Suppressor macrophage treated with lipopolysaccharide for 4 hours (primary cell): ENCODE measurements at regions not wholly inside any gene's neighbourhood (a gene's known extent, or its start where the extent isn't known, plus 50 kb on each side); places are given as distances from the start of the nearest gene placed in this dataset.

ENCODE experiments used
- DNase-seq: peaks from one replicate; pipeline ENCODE4 v3.0.0-alpha.2; 2020

DNA sequence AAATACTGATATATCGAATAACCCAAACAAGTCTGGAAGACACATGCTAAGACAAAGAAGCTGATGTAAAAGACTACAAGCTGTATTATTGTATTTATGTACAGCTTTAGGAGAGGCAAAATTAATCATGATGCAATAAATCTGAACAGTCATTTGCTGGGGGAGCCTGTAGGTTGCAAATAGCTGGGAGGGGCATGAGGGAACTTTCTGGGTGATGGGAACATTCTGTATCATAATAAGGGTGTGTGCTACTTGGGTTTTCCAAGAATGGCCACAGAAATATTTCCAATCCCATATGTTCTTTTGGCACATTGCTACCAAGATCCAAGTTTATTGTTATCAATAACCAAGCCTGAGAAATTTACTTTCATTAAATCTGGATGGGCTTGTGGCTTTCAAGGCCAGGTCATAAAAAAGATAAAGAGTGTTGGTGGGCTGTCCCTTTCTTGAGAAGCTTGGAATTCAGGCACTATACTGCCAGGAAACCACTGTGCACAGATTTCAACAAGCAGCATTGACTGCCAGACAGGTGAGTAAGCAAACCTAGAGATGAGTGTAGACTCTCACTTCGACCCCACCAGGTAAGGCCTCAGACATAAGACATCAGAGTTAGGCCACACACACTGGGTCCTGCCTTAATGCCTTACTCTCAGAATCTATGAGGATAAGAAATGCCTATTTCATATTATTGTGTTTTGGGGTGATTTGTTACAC, 629.7 kb upstream of the FZD8 start:
- no peak for DNase-seq

DNA sequence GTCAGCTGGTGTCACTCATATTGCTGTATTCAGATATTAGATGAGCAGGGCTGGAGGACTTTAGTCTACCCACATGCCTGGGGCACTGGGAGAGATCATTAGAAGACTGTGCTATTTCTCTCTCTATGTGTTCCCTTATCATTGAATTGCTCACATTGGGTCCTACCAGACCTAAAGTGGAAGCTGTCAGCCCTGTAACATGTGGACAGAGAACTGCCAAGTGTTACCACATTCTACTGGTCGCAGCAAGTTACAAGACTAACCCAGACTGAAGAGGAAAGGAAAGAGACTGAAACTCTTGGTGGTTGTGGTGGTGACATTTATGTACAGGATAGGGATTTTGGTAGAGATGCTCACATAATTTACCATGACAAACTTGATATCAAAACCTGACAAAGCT, 627.1 kb upstream of the FZD8 start:
- no peak for DNase-seq

DNA sequence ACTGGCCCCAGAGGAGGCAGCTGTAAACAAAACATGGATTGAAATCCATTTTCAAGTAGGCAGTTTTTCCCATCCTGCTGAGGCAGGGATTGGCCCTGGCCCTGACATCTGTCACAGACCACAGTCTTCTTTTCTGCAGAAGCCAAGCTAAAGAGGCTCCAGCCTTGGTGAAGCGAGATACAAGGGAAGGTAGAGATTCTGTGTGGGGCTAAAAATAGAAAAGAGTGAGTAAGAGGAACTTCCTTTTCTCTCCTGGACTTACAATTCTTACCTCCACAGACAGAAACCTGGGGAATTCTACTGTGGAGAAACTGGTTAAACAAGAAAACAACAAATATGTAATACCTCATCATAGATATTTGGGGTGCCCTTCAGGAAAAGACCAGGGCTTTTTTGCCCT, 624.8 kb upstream of the FZD8 start:
- DNase-seq = no peak

DNA sequence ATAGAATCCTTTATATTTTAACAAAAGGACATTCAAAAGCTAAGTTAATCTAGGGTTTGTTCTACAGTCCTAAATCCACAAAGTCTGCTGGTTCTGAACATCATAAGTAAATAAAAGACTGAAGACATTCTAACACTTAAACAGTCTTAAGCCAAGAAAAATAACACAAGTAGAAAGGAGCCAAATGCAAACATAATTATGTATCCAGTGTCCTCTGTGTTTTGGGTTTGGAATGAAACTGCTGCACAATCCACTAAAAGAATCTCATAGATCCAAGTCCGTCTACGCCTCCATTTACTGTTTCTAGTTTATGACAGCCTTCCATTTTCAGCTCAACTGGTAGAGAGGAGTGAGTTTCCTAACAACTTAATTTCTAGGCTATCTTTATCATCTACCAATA, 623.6 kb upstream of the FZD8 start:
- DNase-seq = no peak

DNA sequence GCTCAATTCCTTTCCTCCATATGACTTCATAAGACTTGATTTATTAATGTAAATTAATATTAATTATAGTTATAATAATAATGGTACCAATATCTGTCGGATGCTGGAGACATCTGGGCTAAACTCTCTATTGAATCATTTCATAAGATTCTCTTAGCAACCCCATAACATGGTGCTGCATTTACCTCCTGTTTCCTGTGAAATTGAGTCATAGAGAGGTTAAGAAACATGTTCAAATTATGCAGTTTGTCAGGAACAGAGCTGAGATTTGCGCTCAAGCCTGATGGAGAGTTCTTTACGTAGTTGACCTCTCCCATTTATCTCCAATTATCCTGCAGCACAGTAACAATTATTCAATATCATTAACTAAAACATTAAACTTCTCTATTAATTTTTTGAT, 621.8 kb upstream of the FZD8 start:
- no peak for DNase-seq

DNA sequence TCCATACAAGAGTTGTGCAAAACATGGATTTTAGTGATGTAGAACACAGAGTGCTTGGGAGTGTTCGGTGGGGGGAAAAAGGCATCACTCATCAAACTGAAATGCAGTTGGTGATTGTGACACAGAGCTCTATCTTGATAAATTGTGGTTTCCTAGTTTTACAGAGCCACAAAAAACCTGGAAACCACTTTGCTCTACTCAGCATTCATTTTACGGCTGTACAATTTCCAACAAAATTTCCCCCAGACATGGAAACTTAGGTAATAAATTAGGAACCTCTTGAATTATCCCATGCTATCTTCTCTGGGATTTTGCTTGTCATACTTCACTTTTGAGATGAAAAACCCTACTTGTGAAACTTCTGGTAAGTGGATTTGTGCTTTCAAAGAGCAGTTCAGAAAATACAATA, 614.9 kb upstream of the FZD8 start:
- no peak for DNase-seq

DNA sequence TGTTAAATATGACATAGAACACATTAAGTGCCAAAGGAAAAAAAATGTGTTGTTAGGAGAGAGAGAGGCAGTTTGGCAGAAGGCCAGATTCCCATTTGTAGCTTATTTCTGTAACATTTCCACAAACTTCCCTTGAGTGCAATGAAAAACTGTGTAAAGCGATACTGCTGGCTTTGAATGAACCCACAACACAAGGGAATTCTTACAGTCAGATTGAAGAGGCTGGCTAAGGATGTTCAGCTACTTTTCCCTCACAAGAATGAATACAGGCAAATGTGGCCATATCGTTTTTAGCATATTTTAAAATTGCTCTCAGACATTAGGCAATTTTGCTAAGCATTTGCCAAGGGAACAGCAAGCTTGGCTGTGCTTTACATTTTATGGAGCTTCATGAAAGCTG, 614.1 kb upstream of the FZD8 start:
- DNase-seq = no peak

DNA sequence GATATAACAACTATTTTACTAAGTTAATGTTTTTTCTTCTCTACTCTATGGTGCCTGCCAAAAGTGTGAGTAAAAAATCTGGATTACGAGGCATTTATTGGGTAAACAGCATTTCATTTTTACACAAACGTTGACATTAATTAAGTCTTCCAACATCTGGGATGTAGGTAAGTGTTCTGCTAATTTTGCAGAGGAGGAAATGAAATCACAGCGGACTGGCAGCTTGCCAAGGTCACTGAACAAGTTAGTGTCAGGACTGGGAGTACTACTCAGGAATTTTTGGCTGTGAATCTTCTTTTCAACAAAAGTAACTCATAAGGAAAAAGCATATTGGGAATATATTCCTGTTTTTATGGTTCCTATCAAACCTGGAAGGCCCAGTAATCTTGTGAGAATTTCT, 612.1 kb upstream of the FZD8 start:
- DNase-seq = no peak

DNA sequence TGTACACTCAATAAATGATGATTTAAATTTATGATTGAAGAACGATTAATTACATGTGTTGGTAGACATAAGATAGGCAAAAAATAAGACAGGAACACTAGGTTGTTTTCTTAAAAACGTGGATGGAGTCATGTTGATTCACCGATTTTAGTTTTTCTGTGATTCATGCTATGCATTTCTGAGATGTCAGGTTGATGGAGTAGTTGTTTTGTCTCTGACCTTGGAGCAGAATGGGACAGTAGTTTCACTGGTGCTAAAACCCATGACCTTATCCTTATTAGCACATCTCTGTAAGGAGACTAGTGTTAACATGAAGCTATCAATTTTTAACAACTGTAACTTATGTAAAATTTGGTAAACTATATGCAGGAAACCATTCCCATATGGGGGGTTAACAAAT, 611.6 kb upstream of the FZD8 start:
- DNase-seq = no peak

DNA sequence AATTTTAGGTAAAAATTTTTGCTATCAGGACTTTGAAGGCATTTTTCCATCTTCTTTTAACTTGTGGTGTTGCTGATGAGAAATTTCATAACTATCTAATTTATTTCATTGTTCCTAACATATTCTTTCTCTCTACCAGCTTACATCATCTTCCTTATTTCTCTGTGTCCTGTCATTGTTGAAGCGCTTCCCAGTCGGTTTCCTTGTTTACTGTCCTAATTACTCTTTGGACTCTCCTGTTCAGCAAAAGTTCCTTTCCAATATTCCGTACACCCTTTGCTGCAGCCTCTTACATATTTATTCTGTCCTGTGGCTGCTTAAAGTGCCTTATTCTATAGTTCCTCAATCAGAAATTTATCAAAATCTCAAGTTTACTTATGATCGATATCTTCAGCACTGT, 609.0 kb upstream of the FZD8 start:
- no peak for DNase-seq

DNA sequence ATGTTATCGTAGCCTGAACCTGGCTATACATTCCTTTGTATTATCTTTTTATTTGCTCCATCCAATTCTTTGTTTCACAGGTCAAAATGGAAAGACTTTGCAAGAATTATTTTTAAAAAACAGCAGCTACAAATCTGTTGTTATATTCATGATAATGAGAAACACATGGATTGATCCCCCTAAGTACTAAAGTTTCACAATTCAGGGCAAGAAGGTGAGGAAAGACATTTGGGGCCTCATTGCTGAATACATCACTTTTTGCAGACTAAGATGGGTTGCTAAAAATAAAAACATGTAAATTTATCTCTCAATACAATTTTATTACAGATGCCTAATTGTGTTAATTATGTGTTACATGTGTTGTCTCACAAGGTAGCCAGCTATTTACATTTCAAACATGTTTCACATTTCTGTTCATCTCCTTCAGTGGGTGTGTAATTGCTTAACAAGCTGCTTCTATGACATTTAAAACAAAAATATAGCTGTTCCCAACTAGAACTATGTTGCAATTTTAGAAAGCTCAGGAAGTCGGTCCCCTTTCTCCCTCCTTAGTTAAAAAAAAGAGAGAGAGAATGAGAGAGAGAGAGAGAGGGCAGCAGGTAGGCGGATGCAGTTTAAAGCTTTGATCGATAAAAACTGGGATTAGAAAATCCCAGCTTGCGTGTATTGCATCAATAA, 606.3 kb upstream of the FZD8 start:
- no peak for DNase-seq

DNA sequence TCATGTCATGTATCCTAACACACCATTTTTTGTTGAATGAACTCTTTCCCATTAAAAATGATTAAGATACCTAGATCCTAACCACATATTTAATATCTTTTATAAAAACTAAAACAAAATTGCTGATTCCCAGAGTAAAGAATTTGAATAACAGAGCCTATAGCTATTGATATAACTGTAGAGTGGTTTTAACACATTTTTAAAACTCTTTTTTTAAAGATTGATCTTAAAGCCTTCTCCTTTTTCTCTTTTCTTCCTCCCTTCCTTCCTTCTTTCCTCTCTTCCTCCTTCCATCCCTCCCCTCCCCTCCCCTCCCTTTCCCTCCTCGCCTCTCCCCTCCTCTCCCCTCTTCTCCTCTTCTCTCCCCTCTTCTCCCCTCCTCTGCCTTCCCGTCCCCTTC, 605.4 kb upstream of the FZD8 start:
- DNase-seq = no peak

DNA sequence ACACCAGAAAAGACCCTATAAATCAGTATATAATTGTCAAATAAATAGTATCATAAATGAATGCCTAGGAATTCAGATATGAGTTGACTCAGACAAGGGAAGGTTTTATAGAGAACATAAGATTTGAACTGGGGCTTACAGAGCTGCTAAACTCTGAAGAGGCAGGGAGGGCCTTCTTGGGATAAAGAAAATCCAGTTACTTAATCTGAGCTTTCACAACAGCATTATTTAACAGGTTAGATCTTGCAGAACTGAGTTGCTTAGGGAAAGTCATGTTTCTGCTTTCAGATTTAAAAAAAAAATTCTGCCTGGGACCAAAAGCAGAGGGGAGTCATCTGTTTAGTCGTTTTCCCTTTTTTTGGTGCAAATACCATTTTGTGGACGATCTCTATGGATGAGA, 594.8 kb upstream of the FZD8 start:
- no peak for DNase-seq

DNA sequence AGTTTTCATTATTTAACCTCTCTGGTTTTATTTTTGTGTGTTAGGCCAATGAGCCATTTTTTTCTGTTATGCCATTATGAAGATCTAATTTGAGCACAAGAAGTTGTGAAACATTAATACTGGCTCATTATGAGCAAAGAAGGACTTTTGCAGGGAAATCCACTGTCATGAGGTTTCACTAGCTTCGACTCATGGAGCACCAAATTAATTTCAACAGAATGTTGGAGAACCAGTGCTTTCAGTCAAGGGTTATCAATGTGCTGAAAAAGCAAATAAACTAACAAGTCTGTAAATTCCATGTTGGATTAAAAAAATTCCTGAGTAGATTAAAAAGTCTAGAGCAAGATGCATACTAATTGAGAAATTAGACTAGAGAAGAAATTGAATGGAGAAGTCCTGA, 594.2 kb upstream of the FZD8 start:
- no peak for DNase-seq

DNA sequence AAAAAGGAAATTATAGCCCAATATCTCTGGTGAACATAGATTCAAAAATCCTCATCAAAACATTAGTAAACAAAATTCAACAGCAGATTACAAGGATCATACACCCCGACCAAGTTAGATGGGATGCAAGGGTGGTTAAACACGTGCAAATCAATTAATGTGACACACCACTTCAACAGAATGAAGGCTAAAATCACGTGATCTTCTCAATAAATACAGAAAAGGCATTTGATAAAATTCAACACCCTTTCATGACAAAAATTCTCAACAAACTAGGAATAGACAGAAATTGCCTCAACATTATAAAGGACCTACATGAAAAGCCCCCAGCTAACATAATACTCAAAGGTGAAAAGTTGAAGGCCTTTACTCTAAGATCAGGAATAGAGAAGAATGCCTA, 590.8 kb upstream of the FZD8 start:
- no peak for DNase-seq

DNA sequence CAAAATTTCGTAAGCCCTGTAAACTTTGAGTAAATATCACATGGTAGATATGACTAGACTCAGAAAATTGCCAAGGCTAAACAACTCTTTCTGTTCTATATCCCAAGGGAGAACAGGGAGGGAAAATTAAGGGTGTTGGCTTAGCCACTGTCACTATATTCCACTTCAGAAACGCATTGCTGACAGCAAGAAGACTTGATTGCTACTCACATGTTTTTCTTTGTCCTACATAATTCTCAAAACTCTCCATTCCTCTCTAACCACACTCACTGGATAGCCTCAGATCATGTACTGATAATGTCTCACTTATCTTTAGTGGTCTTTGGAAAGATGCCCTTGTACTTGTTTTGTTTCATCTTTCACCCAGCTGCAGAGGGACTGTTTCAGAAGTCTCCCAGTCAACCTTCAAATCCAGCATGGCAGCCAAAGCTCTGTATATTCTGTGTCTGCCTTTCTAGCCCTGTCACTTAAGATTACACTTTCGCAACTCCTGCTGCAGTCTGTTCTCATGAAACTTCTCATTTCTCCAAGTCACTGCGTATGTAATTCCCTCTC, 582.4 kb upstream of the FZD8 start:
- DNase-seq = no peak

DNA sequence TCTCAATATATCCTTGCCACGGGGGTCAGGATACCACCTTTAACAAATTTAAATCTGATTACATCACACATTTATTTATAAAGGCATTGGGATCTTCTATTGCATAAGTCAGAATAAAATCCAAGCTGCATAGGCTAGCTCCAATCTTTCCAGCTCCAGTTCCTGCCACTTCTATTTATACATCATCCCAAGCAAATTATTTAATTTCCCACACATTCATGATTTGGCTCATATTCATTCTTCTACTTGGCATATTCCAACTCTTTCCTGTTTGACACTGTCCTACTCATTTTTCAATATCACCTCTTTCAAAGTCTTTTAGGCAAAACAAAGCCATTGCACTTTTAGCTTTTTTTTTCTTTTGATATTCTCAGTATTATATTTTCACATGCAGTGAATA, 579.0 kb upstream of the FZD8 start:
- no peak for DNase-seq

DNA sequence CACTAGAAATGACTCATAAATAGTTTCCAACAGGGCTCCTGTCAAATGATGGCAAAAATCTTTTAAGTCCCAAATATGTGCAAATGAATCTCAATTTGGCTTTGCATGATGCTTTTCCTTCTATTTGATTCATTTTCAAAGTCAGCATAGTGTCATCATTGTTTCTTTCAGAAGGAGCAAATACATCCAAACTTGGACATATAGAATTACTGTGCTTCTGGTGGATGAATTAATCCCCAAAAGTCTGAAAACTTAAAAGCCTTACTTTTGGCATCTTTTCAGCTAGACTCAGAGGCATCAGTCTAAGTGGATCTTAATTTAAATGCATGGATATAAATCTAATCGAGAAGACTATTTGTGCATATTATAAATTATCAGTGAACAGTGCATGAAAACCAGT, 578.1 kb upstream of the FZD8 start:
- no peak for DNase-seq

DNA sequence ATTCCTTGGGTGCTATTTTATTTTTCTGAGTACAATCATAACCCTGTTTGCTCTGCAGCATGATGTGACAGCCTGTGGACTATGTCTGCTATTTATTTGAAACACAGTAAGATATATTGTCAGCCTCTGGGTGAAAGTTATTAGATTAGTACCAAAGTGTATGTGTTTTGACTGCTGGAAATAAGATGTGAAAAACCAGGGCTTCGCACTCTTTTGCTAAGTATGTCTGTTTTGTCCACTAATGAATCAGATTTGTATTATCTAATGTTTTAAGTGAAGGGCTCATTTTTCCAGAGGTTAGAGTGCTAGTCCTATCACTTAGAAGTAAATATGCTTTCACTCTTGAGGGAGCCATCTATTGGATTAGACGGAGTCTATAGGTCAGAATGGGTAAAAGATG, 569.8 kb upstream of the FZD8 start:
- no peak for DNase-seq

DNA sequence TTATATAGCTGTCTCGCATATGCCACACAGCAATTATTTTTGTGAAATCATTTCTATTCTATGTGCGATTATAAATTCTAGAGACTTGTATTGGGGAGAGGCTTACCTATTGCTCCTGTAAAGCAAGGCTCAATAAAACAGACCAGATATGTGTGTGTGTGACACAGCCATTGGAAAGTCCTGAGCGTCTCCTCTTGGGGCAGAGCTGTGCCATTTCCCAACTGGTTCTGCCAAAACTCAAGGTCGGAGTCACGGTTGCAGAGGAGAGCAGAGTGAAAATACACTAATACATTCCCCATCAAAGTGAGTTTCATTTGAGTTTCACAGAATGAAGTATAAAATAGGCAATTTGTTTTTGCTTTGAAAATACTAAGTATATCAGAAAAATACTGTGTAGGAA, 567.4 kb upstream of the FZD8 start:
- no peak for DNase-seq

DNA sequence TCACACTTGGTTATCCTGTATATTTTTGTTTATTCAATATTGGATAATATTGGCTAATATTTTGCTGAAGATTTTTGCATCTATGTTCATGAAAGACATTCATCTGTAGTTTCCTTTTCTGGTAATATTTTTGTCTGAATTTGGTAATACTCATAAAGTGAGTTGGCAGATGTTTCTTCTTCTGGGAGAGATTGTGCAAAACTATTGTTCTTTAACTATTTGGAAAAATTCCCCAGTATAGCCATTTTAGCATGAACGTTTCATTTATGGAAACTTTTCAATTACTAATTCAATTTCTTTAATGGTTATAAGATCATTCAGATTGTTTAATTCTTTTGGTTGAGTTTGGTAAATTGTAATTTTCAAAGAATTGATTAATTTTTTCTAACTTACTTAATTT, 560.8 kb upstream of the FZD8 start:
- no peak for DNase-seq

DNA sequence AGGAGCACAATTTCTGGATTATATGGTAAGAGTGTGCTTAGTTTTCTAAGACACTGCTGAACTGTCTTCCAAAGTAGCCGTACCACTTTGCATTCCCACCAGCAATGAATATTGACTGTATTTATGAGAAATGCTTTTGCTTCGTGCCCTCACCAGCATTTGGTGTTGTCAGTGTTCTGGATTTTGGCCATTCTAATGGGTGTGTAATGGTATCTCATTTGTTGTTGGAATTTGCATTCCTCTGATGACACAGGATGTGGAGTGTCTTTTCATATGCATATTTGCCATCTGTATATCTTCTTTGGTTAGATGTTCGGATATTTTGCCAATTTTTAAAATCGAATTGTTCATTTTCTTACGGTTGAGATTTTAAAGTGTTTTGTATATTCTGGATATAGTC, 558.5 kb upstream of the FZD8 start:
- no peak for DNase-seq

DNA sequence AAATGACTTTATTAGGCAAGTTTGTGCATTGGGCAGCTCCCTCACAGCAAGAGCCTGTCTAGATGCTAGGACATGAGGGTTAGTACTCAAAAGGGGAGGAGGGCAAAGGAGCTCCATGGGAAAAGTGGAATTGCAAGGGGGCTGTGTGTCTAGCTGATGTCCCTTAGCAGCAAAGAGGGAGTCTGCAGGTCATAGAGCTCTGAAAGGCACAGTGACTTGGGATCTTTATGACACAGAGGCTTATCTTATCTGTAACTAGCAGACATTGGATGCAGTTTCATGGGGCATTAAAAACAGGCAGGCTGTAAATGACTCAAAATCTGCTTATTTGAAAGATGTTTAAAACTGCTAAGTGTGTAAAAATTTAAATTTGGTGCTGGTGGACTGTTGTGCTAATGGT, 556.2 kb upstream of the FZD8 start:
- no peak for DNase-seq

DNA sequence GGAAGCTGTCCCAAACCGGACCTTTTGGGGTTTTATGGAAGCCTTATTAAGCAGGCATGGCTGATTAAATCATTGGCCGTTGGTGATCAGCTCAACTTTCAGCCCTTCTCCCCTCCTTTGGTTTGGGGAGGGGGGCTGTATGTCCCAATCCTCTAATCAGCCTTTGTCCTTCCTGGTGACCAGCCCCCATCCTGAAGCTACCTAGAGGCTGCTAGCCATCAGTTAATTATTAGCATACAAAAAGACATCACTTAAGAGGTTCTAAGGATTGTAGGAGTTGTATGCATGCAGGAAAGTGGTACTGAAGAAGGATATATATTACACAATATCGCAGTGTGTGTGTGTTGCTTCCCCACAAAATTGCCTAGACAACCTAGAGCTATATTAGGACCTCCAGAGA, 553.3 kb upstream of the FZD8 start:
- no peak for DNase-seq

DNA sequence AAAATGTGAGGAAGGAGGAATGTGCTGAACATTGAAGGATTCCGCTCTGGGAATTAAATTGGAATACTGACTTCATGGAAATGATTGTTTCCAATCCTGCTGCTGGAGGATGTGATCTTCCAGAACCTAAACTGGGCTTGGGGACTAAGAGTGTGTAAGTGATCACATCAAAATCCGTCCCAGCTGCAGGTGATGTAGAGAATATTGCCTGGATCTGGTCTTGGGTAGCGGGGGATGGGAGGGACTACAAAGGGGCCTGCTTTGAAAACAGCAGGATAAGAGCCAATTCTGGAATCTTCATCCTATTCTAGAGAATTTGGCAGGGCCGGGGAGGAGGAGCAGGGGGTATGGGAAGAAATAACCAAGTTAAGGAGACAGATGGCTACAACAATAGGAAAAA, 552.2 kb upstream of the FZD8 start:
- DNase-seq = no peak
